ENCODE measurements at regions not wholly inside any gene's neighbourhood (a gene's known extent, or its start where the extent isn't known, plus 50 kb on each side); places are given as distances from the start of the nearest gene placed in this dataset.

DNA sequence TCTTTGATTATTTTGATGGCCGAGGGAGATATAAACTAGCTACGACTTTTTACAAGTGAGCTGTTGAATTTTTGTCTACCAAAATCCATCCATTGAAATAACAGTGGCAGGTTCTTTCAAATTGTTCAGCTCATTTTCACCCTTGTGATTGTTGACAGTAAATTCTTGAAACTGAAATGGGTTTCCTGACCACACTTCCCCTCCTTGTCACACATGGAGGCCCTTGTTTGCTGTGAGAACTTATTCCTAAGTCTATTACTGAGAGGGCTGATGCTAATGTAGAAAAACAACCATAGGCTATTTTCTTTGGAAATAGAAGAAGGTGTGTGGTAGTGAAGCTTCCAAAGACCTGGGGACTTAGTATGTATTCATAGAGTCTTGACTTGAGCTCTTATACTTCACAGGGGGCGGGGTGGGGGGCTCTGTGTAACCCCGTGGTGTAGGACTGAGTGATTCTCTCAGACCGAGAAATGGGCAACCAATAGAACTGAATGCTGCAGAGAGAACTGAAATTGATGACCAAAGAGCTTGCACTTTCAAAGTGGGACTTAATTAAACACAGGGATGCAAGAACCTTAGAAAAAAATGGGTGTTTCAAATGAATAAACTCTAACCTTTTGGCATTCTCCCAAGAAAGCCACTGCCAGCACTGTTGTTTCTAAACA lies 718.9 kb downstream of the CCSER2 start:
- TF ChIP-seq, protein P1, sequence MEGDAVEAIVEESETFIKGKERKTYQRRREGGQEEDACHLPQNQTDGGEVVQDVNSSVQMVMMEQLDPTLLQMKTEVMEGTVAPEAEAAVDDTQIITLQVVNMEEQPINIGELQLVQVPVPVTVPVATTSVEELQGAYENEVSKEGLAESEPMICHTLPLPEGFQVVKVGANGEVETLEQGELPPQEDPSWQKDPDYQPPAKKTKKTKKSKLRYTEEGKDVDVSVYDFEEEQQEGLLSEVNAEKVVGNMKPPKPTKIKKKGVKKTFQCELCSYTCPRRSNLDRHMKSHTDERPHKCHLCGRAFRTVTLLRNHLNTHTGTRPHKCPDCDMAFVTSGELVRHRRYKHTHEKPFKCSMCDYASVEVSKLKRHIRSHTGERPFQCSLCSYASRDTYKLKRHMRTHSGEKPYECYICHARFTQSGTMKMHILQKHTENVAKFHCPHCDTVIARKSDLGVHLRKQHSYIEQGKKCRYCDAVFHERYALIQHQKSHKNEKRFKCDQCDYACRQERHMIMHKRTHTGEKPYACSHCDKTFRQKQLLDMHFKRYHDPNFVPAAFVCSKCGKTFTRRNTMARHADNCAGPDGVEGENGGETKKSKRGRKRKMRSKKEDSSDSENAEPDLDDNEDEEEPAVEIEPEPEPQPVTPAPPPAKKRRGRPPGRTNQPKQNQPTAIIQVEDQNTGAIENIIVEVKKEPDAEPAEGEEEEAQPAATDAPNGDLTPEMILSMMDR (IDR thresholded peaks at IDR 0.05; ENCODE audit: low read depth, low read length, missing control alignments): no peak
- no peak for DNase-seq (ENCODE audit: extremely low read depth, low read depth)
- no peak overlapping the region for H3K4me3 ChIP-seq (replicated peaks; ENCODE audit: low read depth, low read length)

DNA sequence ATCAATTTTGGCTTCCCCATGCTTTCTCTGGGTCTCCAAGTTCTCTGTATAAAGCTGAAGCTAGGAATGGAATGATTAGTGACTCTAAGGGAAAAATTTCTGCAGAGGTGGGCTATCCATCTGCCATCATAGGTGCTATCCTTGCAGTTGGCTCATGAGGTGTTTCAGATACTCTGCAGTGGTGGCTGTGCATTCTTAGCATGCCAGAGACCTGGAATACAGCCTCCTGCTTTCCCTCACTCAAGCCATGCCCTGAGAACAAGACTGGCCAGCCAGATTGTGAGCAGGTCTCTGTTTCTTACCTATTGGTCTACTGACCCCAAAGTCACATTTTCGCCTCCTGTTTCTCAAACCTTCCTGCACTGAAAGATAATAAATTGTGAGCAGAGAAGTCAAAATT lies 719.6 kb downstream of the CCSER2 start:
- no peak overlapping the region for H3K4me3 ChIP-seq (replicated peaks; ENCODE audit: low read depth, low read length)
- TF ChIP-seq, protein P1 (IDR thresholded peaks at IDR 0.05; ENCODE audit: low read depth, low read length, missing control alignments): no peak
- no peak for DNase-seq (ENCODE audit: extremely low read depth, low read depth)

DNA sequence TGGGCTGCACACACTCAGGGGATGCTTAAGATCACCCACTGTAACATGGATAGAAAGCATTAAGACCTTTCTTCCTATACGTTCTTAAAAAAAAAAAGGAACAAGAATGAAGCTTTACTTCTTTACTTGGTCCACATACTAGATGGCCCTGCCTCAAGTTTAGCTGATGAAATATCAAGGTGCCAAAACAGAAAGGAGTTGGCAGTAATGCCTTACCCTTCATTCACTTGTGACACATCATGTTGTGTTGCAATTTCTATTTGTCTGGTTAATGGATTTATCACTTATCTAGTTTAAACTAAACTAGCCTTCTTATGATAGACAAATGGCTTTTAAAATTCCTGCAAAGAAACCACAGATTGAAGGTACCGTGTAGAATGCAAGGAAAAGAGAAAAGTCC lies 720.3 kb downstream of the CCSER2 start:
- no peak for DNase-seq (ENCODE audit: extremely low read depth, low read depth)
- TF ChIP-seq, protein P1 (IDR thresholded peaks at IDR 0.05; ENCODE audit: low read depth, low read length, missing control alignments): no peak
- H3K4me3 ChIP-seq (replicated peaks; ENCODE audit: low read depth, low read length): no peak overlapping the region

DNA sequence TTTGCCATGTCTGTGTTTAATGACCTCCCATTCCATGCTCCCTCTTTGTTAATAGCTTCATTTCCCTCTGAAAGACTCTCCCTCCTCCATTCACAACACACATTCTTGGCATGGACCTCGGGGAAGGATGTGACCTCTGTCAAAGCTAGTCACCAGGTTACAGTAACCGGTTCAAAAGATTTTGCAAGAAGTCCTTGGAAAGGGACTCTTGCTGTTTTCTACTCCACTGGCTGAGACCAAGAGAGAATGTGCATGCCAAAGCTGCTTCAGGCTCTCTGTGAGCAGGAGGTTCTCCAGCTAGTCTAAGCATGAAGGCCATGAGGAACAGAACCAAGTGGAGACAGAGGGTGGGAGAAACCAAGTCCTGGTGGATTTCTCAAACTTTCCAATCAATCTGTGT lies 732.6 kb downstream of the CCSER2 start:
- no peak overlapping the region for H3K4me3 ChIP-seq (replicated peaks; ENCODE audit: low read depth, low read length)
- TF ChIP-seq, protein P1 (IDR thresholded peaks at IDR 0.05; ENCODE audit: low read depth, low read length, missing control alignments): no peak
- DNase-seq (ENCODE audit: extremely low read depth, low read depth): no peak

DNA sequence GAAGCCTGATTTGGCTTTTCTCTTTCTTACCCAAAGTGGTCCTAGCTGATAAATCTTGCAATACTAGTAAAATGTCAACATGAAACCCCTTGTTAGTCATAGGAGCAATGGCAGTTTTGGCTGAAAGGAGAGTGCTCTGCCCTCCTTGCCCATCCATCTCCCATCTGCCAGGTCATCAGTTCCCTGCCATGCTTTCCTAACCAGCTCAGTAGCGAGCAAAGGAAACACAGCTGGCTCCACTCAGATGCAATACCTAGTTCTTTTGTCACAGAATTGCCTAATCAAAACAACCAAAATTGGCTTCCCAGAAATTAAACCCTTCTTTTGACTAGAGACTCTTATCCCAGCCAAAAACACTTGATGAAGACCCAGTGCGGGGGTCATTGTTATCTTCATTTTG lies 733.0 kb downstream of the CCSER2 start:
- DNase-seq (ENCODE audit: extremely low read depth, low read depth): no peak
- TF ChIP-seq, protein P1 (IDR thresholded peaks at IDR 0.05; ENCODE audit: low read depth, low read length, missing control alignments): no peak
- no peak overlapping the region for H3K4me3 ChIP-seq (replicated peaks; ENCODE audit: low read depth, low read length)

DNA sequence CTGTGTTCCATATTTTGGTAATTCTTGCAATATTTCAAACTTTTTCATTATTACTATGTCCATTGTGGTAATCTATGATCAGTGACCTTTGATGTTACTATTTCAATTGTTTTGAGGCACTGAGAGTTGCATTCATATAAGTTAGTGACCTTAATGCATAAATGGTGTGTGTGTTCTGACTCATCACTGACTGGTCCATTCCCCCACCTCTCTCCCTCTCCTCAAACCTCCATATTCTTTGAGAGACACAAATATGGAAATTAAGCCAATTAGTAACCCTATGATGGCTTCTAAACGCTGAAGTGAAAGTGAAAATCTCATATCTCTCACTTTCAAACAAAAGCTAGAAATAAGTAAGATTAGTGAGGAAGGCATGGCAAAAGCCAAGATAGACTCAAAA lies 739.6 kb downstream of the CCSER2 start:
- TF ChIP-seq, protein P1 (IDR thresholded peaks at IDR 0.05; ENCODE audit: low read depth, low read length, missing control alignments): no peak
- DNase-seq (ENCODE audit: extremely low read depth, low read depth): no peak
- H3K4me3 ChIP-seq (replicated peaks; ENCODE audit: low read depth, low read length): no peak overlapping the region

DNA sequence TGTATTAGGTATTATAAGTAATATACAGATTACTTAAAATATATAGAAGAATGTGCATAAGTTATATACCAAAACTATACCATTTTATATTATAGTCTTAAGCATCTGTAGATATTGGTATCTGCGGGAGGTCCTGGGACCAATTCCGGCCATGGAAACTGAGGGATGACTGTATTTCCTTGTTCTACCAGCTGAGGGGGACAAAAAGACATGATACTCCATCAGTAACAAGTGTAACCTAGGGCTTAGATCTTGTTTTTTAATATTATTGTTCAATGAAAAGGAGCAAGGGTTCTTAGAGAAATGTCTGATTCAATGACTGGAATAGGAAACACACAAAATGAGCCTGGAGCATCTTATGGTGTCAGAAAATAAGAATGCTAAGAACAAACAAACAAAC lies 752.5 kb downstream of the CCSER2 start:
- DNase-seq (ENCODE audit: extremely low read depth, low read depth): no peak
- TF ChIP-seq, protein P1 (IDR thresholded peaks at IDR 0.05; ENCODE audit: low read depth, low read length, missing control alignments): no peak
- H3K4me3 ChIP-seq (replicated peaks; ENCODE audit: low read depth, low read length): no peak overlapping the region

Measured in HFF-Myc (cell line).